ENCODE measurements at regions not wholly inside any gene's neighbourhood (a gene's known extent, or its start where the extent isn't known, plus 50 kb on each side); places are given as distances from the start of the nearest gene placed in this dataset.

DNA sequence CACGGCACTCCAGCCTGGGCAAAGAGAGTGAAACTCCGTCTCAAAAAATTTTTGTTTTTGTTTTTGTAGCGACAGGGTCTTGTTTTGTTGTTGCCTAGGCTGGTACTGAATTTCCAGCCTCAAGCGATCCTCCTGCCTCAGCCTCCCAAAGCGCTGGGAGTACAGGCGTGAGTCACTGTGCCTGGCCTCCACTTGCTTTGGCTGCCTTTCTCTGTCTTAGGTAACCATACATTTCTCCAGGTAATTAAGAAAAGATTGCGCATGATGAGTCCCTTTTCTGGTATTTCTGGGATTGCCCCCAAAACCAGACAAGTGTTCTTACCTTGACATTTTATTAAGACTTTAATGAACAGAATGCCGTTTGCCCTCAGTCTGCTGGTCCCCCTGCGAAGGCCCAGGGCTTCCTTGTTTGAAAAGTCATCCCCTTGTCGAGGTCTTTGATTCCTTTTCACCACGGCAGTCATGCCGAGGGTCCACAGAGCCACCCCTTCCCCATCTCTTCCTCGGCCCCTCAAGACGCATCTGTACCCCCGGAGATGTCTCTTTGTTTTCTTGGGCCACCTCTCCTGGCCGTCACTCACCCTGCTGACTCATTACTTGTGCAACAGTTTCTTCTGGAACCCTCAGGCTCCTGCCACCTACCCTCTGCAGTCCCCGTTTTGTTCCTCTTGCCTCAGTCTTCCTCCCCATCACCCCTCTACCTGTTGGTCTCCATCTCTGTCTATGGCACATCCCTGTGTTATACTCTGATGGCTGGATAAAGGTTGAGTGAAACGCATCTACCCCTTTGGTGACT, 151.0 kb downstream of the SEC14L1 start:
- TF ChIP-seq, protein P1, sequence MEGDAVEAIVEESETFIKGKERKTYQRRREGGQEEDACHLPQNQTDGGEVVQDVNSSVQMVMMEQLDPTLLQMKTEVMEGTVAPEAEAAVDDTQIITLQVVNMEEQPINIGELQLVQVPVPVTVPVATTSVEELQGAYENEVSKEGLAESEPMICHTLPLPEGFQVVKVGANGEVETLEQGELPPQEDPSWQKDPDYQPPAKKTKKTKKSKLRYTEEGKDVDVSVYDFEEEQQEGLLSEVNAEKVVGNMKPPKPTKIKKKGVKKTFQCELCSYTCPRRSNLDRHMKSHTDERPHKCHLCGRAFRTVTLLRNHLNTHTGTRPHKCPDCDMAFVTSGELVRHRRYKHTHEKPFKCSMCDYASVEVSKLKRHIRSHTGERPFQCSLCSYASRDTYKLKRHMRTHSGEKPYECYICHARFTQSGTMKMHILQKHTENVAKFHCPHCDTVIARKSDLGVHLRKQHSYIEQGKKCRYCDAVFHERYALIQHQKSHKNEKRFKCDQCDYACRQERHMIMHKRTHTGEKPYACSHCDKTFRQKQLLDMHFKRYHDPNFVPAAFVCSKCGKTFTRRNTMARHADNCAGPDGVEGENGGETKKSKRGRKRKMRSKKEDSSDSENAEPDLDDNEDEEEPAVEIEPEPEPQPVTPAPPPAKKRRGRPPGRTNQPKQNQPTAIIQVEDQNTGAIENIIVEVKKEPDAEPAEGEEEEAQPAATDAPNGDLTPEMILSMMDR (IDR thresholded peaks at IDR 0.05), result no peak
- TF ChIP-seq POLR2AphosphoS5 (IDR thresholded peaks at IDR 0.05) (no peak), EP300 (IDR thresholded peaks at IDR 0.05) (no peak)
